ENCODE measurements at regions not wholly inside any gene's neighbourhood (a gene's known extent, or its start where the extent isn't known, plus 50 kb on each side); places are given as distances from the start of the nearest gene placed in this dataset.
"Not testable (repeated sequence)": the region's sequence is repeated elsewhere in the genome, so short reads cannot be mapped to it uniquely, and the experiment has no call there.

DNA sequence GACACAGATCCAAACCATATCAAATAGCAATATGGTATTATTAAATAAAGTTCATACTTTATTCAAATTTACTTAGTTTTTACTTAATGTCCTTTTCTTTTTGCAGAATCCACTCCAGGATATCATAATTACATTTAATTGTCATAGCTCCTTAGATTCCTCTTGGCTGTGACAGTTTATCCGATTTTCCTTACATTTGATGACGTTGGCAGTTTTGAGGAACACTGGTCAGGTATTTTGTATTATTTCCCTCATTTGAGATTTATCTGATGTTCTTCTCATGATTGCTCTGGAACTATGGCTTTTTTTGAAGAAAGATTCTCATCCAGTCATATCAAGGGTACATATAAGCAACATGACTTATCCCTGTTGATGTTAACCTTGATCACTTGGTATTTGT is 198.3 kb upstream of the STAC start:
- Histone ChIP-seq H3K27me3 (no peaks in the 10 kb centered on the region), H3K4me1 (ENCODE audit: insufficient read depth) (no peaks in the 10 kb centered on the region), H4K20me1 (ENCODE audit: insufficient read depth, poor library complexity, severe bottlenecking) (no peaks in the 10 kb centered on the region), H3K79me2 (no peaks in the 10 kb centered on the region), H3K9me2 (replicated peaks; ENCODE audit: insufficient read depth) (no peaks in the 10 kb centered on the region), H3K9me3 (ENCODE audit: low read depth) (no peaks in the 10 kb centered on the region), H3K36me3 (replicated peaks; ENCODE audit: insufficient read depth, low read depth) (no peaks in the 10 kb centered on the region), H2AFZ (no peak overlapping the region), H3K4me3 (no peak overlapping the region), H3K27ac (no peak overlapping the region), H3K4me2 (no peak overlapping the region)
- 96% methylated on average over 2 of the region's 2 CpGs for WGBS (ENCODE audit: low lambda C conversion rate, missing lambda C conversion rate)
- no peak for DNase-seq (ENCODE audit: low spot score)
- TF ChIP-seq, protein P1, sequence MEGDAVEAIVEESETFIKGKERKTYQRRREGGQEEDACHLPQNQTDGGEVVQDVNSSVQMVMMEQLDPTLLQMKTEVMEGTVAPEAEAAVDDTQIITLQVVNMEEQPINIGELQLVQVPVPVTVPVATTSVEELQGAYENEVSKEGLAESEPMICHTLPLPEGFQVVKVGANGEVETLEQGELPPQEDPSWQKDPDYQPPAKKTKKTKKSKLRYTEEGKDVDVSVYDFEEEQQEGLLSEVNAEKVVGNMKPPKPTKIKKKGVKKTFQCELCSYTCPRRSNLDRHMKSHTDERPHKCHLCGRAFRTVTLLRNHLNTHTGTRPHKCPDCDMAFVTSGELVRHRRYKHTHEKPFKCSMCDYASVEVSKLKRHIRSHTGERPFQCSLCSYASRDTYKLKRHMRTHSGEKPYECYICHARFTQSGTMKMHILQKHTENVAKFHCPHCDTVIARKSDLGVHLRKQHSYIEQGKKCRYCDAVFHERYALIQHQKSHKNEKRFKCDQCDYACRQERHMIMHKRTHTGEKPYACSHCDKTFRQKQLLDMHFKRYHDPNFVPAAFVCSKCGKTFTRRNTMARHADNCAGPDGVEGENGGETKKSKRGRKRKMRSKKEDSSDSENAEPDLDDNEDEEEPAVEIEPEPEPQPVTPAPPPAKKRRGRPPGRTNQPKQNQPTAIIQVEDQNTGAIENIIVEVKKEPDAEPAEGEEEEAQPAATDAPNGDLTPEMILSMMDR (IDR thresholded peaks at IDR 0.05; ENCODE audit: poor library complexity): no peak
- TF ChIP-seq EZH2 (IDR thresholded peaks at IDR 0.05; ENCODE audit: borderline replicate concordance) (no peak), EZH2phosphoT487 (IDR thresholded peaks at IDR 0.05; ENCODE audit: low read depth, severe bottlenecking, unreplicated experiment) (no peak)

DNA sequence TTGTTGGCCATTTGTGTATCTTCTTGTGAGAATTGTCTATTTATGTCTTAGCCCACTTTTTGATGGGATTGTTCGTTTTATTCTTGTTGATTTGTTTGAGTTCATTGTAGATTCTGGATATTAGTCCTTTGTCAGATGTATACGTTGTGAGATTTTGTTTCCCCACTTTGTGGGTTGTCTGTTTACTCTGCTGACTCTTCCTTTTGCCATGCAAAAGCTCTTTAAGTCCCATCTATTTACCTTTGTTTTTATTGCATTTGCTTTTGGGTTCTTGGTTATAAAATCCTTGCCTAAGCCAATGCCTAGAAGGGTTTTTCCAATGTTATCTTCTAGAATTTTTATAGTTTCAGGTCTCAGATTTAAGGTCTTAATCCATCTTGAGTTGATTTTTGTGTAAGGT is 193.1 kb upstream of the STAC start:
- not testable (repeated sequence) for H3K4me1 ChIP-seq (ENCODE audit: insufficient read depth); H3K4me3 ChIP-seq; H3K36me3 ChIP-seq (replicated peaks; ENCODE audit: insufficient read depth, low read depth); H3K4me2 ChIP-seq; DNase-seq (ENCODE audit: low spot score); H3K9me3 ChIP-seq (ENCODE audit: low read depth); H3K27ac ChIP-seq; H3K9me2 ChIP-seq (replicated peaks; ENCODE audit: insufficient read depth); H4K20me1 ChIP-seq (ENCODE audit: insufficient read depth, poor library complexity, severe bottlenecking); H3K79me2 ChIP-seq; H2AFZ ChIP-seq; H3K27me3 ChIP-seq
- WGBS (ENCODE audit: low lambda C conversion rate, missing lambda C conversion rate): 48% methylated on average over 2 of the region's 2 CpGs

DNA sequence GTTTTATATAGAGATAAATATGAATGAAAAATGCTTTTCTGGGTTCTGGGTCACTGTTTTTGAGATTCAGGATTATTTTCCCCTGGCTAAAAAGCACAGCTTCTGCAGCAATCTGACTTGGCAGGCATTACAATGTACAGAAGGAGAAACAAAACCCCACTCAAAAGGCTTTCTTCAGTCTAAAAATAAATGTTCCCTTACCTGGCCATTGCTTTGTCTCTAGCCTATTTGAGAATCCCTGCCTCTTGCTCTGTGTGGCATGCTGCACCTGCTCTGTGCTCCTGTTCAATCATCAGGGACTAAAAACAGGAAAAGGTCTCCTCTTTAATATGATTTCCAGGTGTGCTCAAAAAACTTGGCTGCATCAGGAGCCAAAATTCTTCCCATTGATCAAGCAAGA is 187.4 kb upstream of the STAC start:
- Histone ChIP-seq H3K4me1 (ENCODE audit: insufficient read depth) (no peaks in the 10 kb centered on the region), H4K20me1 (ENCODE audit: insufficient read depth, poor library complexity, severe bottlenecking) (no peaks in the 10 kb centered on the region), H3K9me3 (ENCODE audit: low read depth) (no peaks in the 10 kb centered on the region), H3K4me3 (no peak overlapping the region), H3K27ac (no peak overlapping the region), H3K79me2 (no peaks in the 10 kb centered on the region), H3K27me3 (no peaks in the 10 kb centered on the region), H3K9me2 (replicated peaks; ENCODE audit: insufficient read depth) (no peaks in the 10 kb centered on the region), H3K4me2 (no peak overlapping the region), H2AFZ (no peak overlapping the region), H3K36me3 (replicated peaks; ENCODE audit: insufficient read depth, low read depth) (no peaks in the 10 kb centered on the region)
- TF ChIP-seq EZH2phosphoT487 (IDR thresholded peaks at IDR 0.05; ENCODE audit: low read depth, severe bottlenecking, unreplicated experiment) (no peak), EZH2 (IDR thresholded peaks at IDR 0.05; ENCODE audit: borderline replicate concordance) (no peak)
- TF ChIP-seq, protein P1 (IDR thresholded peaks at IDR 0.05; ENCODE audit: poor library complexity): no peak
- no peak for DNase-seq (ENCODE audit: low spot score)

DNA sequence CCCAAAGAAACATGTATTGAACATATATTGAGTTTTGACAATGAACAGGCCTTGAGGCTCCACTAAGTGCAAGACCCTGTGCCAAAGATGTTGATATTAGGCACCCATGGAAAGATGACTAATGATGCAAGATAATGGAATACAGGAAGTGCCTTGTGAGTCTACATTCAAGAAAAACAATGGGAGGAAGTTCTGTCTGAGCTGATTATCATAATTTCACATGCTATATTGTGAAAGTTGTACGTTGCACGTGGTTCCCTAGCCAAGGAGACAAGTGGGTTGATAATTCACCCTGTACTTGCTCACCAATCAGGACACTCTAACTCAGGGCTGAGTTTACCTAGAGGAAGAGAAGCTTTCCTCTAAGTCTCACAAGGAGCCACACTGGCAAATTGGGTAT is 186.9 kb upstream of the STAC start:
- Histone ChIP-seq H3K4me2 (no peak overlapping the region), H3K9me2 (replicated peaks; ENCODE audit: insufficient read depth) (no peaks in the 10 kb centered on the region), H3K79me2 (no peaks in the 10 kb centered on the region), H3K27me3 (no peaks in the 10 kb centered on the region), H3K36me3 (replicated peaks; ENCODE audit: insufficient read depth, low read depth) (no peaks in the 10 kb centered on the region), H2AFZ (no peak overlapping the region), H3K9me3 (ENCODE audit: low read depth) (no peaks in the 10 kb centered on the region), H3K4me1 (ENCODE audit: insufficient read depth) (no peaks in the 10 kb centered on the region), H3K27ac (no peak overlapping the region), H4K20me1 (ENCODE audit: insufficient read depth, poor library complexity, severe bottlenecking) (no peaks in the 10 kb centered on the region), H3K4me3 (no peak overlapping the region)
- no peak for DNase-seq (ENCODE audit: low spot score)
- WGBS (ENCODE audit: low lambda C conversion rate, missing lambda C conversion rate): 91% methylated on average over 2 of the region's 2 CpGs
- TF ChIP-seq, protein P1 (IDR thresholded peaks at IDR 0.05; ENCODE audit: poor library complexity): no peak
- no peak for TF ChIP-seq EZH2 (IDR thresholded peaks at IDR 0.05; ENCODE audit: borderline replicate concordance)
- TF ChIP-seq EZH2phosphoT487 (IDR thresholded peaks at IDR 0.05; ENCODE audit: low read depth, severe bottlenecking, unreplicated experiment): no peak

All from hepatocyte (in vitro differentiated cells).